NCI-H524 (cell line): ENCODE measurements at regions not wholly inside any gene's neighbourhood (a gene's known extent, or its start where the extent isn't known, plus 50 kb on each side); places are given as distances from the start of the nearest gene placed in this dataset.

ENCODE experiments used
- DNase-seq, 2 experiments: peaks; one replicate each; lab custom pipeline; 2025; lab: John Stamatoyannopoulos, UW

DNA sequence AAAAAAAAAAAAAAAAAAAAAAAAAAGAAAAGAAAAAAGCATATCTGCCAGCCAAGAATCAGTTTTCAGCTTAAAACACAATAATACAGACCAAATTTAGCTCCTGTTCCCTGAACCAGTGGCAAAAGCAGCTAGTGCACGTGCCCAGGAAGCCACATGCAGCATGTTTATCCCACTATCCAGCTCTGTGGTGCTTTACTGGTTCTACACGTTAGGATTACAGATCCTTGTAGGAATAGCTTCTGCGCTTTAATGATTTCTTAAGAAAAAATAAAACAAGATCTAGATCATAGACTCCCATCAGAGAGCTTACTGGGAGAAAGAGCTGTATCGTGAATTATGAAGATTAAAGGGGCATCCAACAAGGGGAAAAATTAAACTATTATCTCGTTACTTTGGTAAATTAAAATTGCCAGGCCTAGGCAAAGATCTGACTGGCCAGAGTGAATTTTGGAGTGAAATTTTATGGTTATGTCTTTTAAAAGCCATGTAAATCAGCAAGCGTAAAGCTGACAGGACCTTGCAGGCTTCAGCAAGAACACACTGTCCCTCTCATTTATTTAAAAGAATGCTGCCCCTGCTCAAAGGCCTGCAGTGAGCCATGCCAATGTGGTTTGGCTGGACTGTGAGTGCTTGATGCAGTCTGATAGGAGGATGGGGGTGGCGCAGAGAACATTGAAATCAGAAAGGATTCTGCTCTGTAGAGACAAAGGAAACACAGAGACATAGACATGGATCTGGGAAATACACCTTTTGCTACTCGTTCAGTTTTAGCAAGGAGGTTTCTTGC, 177.3 kb upstream of the PHYHIPL start:
- DNase-seq, result no peak

DNA sequence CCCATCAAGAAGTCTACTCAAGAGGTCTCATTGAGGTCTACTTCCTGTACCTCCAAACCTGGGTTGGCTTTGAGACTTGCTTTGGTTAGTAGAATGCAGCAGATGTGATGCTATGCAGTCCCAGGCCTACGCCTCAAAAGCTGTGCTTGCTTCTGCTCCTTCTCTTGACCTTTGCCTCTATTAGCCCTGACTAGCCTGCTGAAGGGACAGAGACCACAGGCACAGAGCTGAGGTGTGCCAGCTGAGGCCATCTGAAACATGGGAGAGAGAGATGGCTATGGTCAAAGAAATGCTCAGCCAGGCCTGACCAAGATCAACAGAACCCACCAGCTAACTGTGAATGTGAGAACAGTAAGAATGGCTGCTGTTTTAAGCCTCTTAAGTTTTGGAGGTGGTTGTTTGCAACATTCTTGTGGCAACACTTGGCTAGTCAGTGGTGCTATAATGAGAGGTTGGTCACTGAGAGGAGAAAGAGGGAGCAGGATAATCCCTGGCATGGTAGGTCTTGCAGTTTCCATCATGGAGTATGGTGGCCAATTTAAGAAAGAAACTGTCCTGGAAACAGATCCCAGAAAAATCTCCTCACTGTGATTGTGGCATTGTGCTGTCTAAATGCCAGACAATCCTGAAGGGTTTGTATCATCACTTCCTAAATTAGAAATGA, 176.1 kb upstream of the PHYHIPL start:
- no peak for DNase-seq

DNA sequence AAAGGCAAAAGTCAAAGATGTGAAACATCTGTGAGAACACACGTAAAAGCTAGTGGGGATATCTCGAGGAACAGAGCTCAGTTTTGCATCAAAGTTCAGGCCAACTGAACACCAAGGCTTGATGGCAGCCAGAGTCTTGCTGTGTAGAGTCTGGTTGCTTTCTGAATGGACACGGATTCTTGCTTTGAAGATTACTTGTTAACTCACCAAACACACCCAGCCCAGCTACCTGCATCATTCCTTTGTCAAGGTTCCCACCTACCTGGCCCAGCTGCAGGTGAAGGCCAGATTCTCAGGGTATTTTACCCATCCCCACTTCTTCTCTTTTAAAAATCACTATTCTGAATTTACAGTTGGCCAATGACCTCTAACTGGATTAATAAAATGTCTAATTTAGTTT, 174.4 kb upstream of the PHYHIPL start:
- no peak for DNase-seq

DNA sequence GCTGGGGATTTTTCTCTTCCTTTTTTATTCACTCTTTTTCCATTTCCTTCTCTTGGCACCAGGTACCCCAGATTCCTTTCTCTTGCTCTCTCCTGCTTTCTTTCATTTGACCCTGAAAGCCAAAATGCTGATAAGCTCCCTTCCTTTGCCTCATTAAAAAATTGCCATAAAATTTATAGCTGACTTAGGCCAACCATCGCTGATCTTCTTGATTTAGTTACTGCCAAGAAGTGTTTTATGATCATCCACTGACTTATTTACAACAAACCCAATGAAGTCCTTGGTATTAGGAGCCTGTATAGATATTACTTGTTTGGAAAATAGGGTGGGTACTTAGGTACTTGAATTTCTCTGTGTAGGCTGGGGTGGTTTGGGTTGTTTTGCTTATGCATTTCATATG, 173.2 kb upstream of the PHYHIPL start:
- DNase-seq, result no peak

DNA sequence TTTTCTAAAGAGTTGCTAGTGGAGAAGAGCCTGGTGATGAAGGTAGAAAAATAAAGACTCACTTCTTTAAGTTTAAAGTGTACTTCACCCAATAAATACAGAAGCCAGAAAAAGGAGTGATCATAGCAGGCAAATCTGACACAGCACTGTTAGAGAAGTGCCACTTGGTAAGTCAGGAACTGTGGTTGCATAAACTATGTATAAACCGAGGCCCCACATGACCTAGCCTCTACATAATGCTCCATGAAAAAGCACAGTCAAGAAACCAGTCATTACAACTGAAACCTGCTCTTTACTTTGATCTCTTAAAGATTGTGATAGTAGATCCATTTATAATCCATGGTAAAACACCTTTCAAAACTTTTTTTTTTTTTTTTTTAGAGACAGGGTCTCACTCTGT, 172.1 kb upstream of the PHYHIPL start:
- DNase-seq, result no peak

DNA sequence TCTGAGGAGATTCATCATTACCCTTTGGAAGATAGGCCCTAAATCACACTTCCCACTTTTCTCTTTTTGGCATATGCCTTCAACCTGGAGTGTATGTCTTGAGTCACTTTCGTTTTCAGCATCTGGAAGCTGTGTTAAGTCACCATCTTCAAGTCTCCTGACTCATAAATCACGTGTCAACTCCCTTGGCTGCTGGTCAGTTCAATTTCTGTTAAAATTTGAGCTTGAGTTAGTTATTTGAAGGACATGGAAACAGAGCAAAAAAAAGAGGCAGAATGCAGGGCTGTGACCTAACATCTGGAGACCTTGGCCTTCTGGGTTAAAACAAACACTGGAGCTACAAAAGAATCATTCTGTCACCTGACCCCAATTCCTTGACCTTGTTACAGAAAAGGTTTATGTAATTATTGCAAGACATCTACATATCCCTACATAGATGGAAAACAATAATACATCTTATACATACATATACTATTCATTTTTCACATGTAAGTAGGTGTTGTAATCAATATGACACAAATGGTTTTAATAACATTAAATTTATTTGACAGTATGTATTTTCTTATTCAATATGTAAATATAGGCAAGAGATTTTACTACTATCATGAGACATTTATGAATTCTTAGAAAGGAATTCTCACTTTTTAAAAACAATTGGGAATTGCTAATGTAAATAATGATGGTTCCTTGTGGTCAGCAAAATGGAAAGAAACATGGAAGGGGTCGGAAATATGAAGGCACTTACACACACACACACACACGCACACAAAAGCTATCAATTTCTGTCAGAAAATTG, 169.7 kb upstream of the PHYHIPL start:
- DNase-seq, result no peak

DNA sequence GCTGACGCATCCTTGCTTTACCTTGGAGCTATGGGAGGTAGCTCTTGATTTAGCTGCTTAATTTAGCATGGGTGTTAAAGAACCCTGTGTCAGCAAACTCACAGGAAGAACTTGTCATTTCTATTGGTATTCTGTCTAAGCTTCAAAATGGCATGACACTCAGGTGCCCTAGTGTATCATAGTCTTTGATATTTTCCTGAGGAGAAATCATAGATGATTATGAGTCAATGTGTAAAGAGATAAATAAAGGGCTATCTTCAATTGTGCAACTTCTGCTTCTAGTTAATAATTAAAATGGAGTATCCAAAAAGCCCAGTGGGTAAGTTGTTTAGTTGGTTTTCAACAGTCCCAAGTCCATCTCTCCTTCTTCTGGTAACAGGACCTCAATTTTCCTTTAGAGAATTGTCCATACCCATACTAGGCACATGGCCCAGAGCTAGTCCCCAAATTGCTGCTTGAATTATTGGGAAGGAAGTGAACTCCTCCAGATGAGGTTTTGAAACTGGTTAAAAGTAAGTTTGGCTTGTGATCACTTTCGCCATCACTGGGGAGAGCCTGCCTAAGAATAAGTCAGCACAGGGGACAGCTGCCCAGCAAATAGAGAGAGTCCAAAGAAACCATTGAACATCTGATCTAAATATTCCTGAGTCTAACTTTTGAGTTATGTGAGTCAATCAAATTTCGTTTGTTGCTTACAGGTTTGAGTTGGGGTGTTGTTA, 169.0 kb upstream of the PHYHIPL start:
- DNase-seq, result no peak

DNA sequence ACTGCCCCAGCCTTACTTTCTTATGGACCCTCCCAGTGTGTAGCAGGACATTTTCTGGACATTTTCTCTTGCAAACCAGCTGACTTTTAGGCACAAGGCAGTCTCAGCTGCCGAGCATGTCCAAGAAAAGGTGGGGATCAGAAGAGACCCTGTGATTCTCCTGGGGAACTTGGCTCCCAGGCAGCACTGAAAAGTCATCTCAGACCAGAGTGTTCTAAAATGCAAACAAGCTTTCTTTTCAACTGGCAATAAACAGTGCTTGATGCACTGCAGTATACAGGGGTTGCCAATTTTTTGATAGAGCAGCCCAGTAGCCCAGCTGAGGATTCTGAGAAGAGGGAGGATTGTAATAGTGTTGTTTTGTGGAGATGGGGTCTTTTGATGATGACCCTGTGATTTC, 168.0 kb upstream of the PHYHIPL start:
- DNase-seq, result no peak

DNA sequence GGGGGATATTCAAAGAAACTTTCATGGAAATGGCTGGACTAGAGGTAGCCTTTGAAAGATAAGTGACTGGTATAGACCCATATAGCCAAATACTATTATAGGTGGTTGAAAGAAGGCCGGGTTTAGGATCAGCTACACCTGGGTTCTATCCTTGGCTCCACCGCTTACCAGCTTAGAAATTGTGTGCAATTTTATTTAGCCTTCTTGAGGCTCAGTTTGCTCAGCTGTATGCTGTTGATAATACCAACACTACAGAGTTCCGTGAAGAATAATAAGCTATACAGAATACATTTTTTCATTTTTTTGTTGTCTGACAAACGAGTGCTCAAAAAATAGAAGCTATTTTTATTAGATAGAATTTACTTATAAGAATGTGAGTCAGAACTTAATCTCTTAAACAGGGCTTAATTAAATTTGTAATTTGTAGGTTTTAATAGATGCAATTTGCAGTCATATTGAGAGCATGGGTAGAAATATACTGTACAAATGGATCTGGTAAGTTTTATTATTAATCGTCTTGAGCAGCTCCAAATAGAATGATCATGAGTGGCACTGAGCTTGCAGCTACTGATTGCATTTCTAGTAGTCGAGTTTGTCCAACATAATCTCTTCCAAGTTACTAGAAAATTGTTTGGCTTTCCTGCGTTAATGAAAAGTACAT, 164.3 kb upstream of the PHYHIPL start:
- DNase-seq, result no peak

DNA sequence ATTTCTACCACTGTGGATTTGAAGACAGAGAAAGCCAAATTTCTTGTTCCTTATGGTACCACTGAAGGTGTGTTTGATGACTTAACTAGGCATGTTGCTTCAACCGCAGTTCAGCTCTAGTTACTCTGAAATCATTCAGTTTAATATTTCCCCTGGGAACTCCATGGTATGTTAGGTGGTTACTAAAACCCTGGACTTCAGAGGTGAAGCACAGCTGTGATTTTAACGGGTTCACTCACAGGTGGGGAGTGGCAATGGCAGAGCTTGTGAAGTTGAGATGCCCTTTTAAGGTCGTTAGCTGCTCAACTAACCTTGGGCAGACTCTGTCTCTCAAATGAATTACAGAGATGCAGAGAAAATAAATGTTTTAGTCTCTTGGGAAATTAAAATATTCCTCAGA, 163.6 kb upstream of the PHYHIPL start:
- no peak for DNase-seq

DNA sequence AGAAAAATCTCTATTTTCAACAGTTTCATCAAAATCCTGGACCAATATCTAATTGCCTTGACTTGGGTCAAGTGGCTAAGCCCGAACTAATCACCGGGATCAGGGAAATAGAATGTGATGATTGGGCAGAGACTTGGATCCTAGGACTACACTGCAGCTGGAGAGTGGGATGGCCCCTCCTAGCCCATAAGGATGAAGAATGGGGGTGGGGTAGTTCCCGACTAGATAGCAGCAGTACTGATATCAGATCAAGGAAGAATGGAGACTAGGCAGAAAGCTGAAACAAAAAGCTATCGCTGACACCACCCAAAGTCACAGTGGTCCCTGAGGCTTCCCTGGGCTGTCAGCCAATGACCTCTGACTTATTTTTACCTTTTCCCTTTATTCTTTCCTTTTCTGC, 160.4 kb upstream of the PHYHIPL start:
- no peak for DNase-seq

DNA sequence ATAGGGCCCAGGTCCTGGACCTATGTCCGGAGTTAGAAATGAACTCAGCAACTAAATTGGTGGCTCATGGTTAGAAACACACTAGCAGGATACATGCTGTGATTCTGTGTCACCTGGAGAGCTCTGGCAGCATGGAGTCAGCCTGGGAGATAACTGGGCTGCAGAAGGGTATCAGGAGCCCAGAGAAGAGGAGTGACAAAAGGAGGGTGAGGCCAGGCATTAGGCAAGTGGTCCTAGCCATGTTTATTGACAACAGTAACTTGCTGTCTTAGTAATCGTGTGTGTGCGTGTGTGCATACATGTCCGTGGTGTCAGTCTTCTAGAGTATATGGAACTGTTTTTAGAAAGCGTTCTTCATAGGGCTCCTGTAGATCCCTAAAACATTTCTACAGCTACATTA, 157.5 kb upstream of the PHYHIPL start:
- no peak for DNase-seq

DNA sequence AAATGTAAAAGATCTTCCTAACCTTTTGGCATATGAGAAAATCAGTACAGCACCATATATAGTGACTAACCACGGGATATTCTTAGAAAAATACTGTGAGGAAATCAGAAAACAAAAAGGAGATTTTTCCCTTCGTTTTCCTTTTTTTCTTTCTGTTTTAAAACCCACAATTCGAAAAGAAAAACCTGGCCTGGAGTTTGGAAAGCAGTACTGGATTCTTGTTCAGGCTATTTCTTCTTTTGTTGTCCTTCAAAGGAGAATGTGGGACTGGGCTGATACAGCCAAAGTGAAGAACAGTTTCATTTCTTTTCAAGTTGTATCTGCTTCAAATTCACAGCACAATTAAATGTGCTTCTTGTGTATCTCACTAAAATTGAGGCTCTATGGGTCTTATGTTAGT, 156.8 kb upstream of the PHYHIPL start:
- no peak for DNase-seq

DNA sequence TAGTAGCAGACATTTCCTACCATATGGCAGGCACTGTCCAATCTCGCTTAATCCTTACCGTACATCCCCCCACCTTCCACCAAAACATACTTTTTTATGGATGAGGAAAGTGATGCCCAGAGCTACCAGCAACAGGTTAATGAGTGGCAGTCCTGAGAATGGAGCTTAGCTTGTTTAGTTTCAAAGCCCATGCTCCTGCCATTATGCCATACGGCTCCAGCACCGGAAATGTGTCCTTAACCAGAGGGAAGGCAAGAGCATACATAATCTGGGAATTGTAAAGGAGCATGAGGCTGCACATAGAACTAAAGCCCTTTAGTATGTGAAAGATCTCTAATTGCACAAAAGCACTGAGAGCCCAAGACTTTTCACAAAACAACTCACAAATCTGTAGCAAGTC, 155.9 kb upstream of the PHYHIPL start:
- peak in 1 of 2 experiments; percentile 2 for DNase-seq

DNA sequence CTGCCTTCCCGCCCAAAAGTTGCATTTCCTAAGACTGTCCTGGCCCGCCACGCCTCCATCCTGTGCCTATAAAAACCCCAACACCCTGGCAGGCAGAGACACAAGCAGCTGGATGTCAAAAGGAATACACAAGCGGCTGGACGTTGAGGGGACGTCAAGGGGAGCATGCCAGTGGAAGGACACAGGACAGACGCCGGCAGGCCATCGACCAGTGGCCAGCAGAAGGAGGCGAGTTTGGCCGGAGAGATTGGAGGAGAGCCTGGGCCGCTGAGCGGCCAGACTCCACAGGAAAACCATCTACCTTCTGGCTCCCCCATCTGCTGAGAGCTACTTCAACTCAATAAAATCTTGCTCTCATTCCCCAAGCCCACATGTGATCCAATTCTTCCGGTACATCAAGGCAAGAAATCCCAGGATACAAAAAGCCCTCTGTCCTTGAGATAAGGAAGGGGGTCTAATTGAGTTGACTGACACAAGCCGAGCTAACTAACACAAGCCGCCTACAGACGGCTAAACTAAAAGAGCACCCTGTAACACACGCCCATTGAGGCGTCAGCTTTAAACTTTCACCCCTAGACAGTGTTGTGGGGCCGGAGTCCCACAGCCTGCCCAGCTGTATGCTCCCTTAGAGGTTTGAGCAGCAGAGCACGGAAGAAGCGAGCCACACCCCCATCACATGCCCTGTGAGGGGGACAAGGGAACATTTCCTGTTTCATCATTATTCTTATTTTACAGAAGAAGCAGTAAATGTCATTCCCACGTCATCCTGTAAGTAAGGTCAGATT, 150.3 kb upstream of the PHYHIPL start:
- DNase-seq, result no peak

DNA sequence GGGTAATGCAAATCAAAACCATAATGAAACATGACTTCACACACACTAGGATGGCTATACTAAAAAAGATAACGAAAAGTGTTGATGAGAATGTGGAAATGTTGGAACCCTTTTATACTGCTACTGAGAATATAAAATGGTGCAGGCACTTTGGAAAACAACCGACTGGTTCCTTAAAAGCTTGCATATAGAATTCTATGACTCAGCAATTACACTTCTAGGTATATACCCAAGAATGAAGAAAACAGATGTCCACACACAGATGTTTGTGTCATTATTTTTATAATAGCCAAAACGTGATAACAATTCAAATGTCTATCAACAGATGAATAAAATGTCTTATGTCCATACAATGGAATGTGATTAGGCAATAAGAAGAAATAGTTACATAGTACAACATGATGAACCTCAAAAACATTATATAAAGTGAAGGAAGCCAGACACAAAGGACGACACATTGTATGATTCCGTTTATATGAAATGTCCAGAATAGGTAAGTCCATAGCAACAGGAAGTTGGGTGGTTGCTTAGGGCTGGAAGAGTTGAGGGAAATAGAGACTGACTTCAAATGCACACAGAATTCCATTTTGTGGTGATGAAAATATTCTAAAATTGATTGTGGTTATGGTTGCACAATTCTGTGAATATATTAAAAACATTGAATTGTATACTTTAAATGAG, 148.3 kb upstream of the PHYHIPL start:
- DNase-seq, result no peak

DNA sequence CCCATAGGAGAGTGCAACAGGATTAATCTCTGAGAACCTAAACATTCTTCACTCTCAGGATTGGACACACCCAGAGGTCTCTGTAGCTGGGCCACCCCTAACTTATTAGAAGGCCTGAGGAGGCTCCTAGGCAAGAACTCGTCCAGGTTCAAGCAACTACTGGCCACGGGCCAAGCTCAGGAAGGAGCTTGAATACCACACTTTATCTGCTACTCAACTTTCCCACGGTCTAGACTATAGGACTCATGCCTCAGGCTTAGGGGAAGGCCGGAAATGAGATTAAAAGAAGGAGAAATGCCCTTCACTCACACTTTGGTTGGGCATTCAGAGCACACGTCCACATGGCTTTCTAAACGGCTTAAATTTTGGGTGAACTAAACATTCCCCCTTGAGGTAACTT, 142.8 kb upstream of the PHYHIPL start:
- DNase-seq, result no peak

DNA sequence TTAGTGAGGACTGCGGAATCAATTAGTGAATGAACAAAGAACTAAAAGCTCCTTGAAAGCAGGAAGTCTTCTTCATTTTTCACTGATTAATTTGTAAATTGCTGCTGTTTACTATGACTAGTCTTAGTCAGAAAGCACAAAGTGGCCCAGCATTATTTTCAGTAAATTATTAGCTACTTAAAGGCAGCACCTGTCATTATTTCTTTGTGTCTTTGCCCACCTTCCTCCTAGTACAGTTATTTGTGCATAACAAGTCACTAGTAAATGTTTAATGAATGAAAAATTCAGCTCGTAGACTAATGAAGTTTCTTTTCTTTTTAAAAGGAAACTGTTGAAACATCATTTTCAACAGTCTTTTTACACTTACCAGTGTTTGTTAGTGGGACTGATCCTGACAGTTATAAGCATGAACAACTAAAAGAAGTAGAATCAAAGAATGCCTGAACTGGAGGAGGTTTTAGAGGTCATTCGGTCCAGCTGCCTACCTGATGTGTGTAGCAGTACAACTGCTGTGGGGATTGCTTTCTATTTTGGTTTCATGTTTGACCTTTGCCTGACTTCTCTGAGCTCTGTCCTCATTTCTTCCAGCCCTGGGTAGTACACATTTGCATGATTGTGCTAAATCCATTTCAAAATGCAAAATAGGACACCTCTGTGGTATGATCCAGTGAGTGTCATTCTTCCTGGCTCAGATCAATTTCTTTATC, 140.0 kb upstream of the PHYHIPL start:
- no peak for DNase-seq

DNA sequence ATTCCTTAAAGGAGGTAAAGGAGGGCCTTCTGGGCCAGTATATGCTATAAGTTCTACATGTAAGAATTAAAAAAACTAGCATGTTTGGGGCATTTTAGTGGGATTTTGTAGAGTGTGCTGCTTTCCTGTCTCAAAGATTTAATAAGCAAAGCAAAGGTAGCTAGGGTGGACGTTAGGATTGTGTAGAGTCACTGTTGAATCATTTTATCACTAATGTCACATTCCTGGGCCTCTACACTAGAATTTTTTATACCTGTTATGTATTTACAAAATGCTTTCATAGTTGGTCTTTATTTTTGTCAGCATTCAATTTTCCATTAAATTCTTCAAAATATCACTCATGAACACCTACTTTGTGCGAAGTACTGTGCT, 139.4 kb upstream of the PHYHIPL start:
- DNase-seq, result no peak

DNA sequence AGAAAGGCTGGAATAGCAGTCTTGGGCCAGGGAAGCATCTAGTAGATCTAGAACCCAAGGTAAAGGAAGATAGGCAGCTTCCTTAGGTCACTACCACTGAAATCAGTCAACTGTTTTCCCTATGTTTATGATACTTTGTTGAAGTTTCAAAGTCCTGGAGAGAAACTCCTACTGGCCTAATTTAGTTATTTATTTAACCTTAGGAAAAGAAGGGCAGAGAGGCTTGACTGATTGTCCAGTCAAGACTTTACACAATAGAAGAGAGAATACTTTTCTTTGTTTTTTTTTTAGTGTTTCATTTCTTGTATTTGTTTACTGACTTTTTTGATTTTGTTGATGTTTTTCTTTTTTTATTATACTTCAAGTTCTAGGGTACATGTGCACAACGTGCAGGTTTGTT, 138.9 kb upstream of the PHYHIPL start:
- no peak for DNase-seq
